ENCODE measurements at regions not wholly inside any gene's neighbourhood (a gene's known extent, or its start where the extent isn't known, plus 50 kb on each side); places are given as distances from the start of the nearest gene placed in this dataset.

DNA sequence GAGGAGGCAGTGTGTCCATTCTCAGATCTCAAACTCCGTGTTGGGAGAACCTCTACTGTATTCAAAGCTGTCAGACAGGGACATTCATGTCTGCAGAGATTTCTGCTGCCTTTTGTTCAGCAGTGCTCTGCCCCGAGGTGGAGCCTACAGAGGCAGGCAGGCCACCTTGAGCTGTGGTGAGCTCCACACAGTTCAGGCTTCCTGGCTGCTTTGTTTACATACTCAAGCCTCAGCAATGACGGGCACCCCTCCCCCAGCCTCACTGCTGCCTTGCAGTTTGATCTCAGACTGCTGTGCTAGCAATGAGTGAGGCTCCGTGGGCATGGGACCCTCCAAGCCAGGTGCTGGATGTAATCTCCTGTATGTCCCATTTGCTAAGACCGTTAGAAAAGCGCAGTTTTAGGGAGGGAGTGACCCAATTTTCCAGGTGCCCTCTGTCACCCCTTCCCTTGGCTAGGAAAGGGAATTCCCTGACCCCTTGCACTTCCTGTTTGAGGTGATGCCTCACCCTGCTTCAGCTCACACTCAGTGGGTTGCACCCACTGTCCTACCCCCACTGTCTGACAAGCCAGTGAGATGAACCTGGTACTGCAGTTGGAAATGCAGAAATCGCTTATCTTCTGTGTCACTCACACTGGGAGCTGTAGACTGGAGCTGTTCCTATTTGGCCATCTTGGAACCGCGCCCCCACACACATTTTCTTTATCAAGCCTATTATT, 458.9 kb upstream of the HSFY2 start:
- TF ChIP-seq GABPA (IDR thresholded peaks at IDR 0.05 in 1 of 2, conservative IDR thresholded peaks at IDR 0.05 in 1 of 2) (no peak), YY1 (IDR thresholded peaks at IDR 0.05) (no peak), RAD21 (IDR thresholded peaks at IDR 0.05) (no peak), HNF4A (conservative IDR thresholded peaks at IDR 0.05) (no peak)
- TF ChIP-seq, protein P1, sequence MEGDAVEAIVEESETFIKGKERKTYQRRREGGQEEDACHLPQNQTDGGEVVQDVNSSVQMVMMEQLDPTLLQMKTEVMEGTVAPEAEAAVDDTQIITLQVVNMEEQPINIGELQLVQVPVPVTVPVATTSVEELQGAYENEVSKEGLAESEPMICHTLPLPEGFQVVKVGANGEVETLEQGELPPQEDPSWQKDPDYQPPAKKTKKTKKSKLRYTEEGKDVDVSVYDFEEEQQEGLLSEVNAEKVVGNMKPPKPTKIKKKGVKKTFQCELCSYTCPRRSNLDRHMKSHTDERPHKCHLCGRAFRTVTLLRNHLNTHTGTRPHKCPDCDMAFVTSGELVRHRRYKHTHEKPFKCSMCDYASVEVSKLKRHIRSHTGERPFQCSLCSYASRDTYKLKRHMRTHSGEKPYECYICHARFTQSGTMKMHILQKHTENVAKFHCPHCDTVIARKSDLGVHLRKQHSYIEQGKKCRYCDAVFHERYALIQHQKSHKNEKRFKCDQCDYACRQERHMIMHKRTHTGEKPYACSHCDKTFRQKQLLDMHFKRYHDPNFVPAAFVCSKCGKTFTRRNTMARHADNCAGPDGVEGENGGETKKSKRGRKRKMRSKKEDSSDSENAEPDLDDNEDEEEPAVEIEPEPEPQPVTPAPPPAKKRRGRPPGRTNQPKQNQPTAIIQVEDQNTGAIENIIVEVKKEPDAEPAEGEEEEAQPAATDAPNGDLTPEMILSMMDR (IDR thresholded peaks at IDR 0.05; ENCODE audit: low read depth, low read length, missing input control), result no peak

Measured in liver (tissue), 3 donors.